OCI-LY3 (cell line): ENCODE measurements at regions not wholly inside any gene's neighbourhood (a gene's known extent, or its start where the extent isn't known, plus 50 kb on each side); places are given as distances from the start of the nearest gene placed in this dataset.

ENCODE experiments used
- CTCF ChIP-seq: fragments of 200-600, 300-600 bp; sonication (generic); IDR thresholded peaks from 2 replicates; pipeline ENCODE4 v1.5.1; 2014; ENCODE audit warnings: antibody characterized with exemption, low read length, low read depth
- EZH2phosphoT487 ChIP-seq: fragments of 200-600 bp; shearing (Covaris generic); IDR thresholded peaks from 2 replicates; pipeline ENCODE4 v1.6.1; 2018; ENCODE audit warnings: antibody characterized with exemption, mixed run types, low read depth

DNA sequence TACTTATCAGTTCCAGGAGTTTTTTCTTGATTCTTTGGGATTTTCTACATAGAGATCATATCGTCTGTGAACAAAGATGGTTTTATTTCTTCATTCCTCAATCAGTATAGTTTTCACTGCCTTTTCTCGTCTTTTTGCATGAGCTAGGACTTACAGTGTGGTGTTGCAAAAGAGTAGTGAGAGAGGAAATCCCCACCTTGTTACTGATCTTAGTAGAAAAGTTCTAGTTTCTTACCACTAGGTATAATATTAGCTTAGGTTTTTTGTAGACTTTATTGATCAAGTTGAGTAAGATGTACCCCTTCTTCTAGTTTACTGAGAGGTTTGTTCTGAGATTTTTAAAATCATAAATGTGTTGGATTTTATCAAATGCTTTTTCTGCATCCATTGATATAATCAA is 123.3 kb downstream of the TMEM26 start:
- no peak for TF ChIP-seq CTCF
- no peak for TF ChIP-seq EZH2phosphoT487
